HG03066 (cell line): ENCODE measurements at regions not wholly inside any gene's neighbourhood (a gene's known extent, or its start where the extent isn't known, plus 50 kb on each side); places are given as distances from the start of the nearest gene placed in this dataset.

Experiments used
- ATAC-seq: cut with Tn5 transposase; IDR thresholded peaks from one replicate; pipeline ENCODE4 v1.9.1; 2021; ENCODE audit warnings: low read depth; ENCODE audit not compliant: unreplicated experiment

GRCh38 chr7:95669513-95669912, 73.2 kb upstream of the PDK4 start:
- ATAC-seq: no peak

DNA sequence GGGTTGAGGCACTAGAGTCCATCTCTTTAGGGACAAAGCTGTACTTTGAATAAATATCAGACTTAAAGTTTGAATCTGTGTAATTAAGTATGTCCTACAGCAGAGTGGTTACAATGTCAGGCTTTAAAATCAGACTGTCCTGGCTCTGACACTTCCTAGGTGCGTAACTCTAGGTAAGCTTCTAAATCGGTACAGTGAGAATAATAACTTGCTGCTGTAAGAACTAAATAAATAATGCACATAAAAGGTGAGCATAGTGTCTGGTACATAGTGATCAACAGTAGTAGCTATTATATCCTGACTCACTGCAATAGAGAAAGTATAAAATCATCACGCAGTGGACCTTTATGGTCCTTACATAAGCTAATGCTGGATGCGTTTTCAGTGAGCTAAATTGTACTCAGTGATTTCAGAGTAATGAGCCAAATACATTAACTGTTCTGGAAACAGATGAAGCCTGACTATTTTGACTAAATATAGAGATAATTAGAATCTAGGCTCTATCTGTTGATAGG, 72.2 kb upstream of the PDK4 start:
- ATAC-seq: no peak

- ATAC-seq: no peak
Measured at GRCh38 chr7:95662987-95663386, 66.7 kb upstream of the PDK4 start.

DNA sequence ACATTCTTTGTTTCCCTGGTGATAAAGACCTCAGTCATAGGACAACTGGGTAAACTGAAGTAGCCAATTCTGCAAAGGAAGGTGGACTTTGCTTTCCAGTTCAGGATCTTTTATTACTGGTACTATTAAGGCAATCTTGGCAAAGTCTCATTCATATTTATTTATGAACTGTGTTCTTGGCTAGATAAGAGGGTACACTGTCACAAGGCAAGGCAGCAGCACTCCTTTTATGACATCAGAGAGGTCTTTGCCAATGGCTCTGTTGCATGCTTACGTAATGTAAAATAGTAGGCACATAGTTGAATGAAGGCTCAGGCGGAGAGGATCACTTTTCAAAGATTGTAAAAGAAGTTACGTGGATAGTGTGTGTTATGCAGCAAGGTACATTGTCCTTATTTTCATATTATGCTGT, 63.7 kb upstream of the PDK4 start:
- no peak for ATAC-seq

DNA sequence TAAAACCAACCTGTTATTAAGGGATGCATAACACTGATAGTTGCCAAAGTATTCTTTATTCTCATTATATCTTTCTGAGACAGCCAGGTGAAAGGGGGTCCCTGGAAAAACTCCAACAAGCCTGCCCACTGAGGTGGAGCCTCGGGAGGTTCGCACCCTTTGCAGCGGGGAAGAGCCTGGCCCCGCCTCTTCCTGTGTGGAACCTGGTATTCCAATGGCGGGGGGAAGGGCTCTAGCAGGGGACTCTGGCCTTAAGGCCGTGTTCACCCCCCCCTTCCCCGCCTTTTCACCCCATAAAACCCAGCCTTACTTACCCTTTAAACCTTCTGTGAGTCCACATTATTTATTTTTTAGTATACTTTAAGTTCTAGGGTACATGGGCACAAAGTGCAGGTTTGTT, 62.4 kb upstream of the PDK4 start:
- ATAC-seq: no peak

GRCh38 chr7:95649546-95649945, 53.2 kb upstream of the PDK4 start:
- ATAC-seq: no peak

- ATAC-seq: no peak
Measured at GRCh38 chr7:95646350-95646749, 50.0 kb upstream of the PDK4 start.
